PC-9 (cell line): ENCODE measurements at regions not wholly inside any gene's neighbourhood (a gene's known extent, or its start where the extent isn't known, plus 50 kb on each side); places are given as distances from the start of the nearest gene placed in this dataset.

Experiments used
- EZH2 ChIP-seq: fragments of 200-600 bp; sonication (generic); IDR thresholded peaks from 2 replicates; pipeline ENCODE4 v1.8.0; 2017; ENCODE audit warnings: antibody characterized with exemption, low read depth
- TF ChIP-seq, protein P1 (sequence below): fragments of 200-600 bp; sonication (generic); conservative IDR thresholded peaks from 2 replicates; pipeline ENCODE4 v1.6.1; 2017; ENCODE audit warnings: mixed run types, antibody characterized with exemption, mild to moderate bottlenecking, moderate library complexity

DNA sequence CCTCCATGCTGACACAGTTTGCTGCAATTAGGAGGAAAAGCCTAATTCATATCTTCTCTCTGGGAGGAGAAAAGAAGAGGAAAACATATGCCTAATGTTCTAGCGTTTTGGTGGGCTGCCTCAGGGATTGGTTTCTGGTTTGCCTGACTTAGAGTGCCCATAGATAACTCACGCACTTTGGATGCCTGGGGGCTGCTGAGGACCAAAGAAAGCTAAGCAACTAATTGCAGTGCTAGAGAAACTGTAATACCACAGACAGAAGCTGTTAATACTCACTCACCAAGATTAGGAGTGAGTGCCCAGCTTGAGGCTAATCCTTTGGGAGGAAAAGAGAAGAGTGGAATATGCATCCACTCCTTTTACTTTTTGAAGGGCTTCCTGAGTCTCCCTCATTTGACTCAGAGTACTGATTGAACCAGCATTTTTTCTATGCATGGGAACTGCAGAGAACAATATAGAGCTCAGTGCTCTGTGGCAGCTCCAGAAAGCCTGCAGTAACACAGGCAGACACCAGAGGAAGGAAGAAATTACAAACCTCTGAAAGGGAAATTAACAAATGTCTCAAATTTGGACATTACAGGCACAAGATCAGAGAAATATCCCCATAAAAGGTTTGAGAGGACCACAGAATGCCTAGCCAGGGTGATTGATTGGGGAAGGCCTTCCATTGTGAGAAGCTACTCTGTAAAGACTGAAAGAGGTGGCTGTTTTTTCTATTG is 666.4 kb downstream of the OLFM4 start:
- TF ChIP-seq, protein P1, sequence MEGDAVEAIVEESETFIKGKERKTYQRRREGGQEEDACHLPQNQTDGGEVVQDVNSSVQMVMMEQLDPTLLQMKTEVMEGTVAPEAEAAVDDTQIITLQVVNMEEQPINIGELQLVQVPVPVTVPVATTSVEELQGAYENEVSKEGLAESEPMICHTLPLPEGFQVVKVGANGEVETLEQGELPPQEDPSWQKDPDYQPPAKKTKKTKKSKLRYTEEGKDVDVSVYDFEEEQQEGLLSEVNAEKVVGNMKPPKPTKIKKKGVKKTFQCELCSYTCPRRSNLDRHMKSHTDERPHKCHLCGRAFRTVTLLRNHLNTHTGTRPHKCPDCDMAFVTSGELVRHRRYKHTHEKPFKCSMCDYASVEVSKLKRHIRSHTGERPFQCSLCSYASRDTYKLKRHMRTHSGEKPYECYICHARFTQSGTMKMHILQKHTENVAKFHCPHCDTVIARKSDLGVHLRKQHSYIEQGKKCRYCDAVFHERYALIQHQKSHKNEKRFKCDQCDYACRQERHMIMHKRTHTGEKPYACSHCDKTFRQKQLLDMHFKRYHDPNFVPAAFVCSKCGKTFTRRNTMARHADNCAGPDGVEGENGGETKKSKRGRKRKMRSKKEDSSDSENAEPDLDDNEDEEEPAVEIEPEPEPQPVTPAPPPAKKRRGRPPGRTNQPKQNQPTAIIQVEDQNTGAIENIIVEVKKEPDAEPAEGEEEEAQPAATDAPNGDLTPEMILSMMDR: no peak
- no peak for TF ChIP-seq EZH2
